ENCODE measurements at regions not wholly inside any gene's neighbourhood (a gene's known extent, or its start where the extent isn't known, plus 50 kb on each side); places are given as distances from the start of the nearest gene placed in this dataset.

GRCh38 chr5:157961896-157962590 is 103.1 kb upstream of the CLINT1 start:
- 57 to 66% methylated on average over 6 of the region's 6 CpGs for WGBS, 2 donors
- Histone ChIP-seq H3K27ac (no peak overlapping the region), H3K4me3 (no peak overlapping the region), H3K9me3 (no peaks in the 10 kb centered on the region), H3K4me1 (no peaks in the 10 kb centered on the region), H3K36me3 (ENCODE audit: low read depth, missing control alignments) (no peaks in the 10 kb centered on the region), H3K27me3 (no peaks in the 10 kb centered on the region)
- intact Hi-C loops (cut with DNase I; ENCODE audit: low total_unique reads): no loop called here
- DNase-seq: no peak
- TF ChIP-seq POLR2A (IDR thresholded peaks at IDR 0.05): no peak
- TF ChIP-seq CTCF (IDR thresholded peaks at IDR 0.05): no peak

- Histone ChIP-seq H3K27me3 (no peaks in the 10 kb centered on the region), H3K9me3 (no peaks in the 10 kb centered on the region), H3K4me3 (no peak overlapping the region), H3K36me3 (ENCODE audit: low read depth, missing control alignments) (no peaks in the 10 kb centered on the region), H3K27ac (no peak overlapping the region), H3K4me1 (no peaks in the 10 kb centered on the region)
- intact Hi-C loops (cut with DNase I; ENCODE audit: low total_unique reads): no loop called here
- WGBS, 2 donors: 76 to 84% methylated on average over 9 of the region's 9 CpGs
- no peak for DNase-seq
- no peak for TF ChIP-seq CTCF (IDR thresholded peaks at IDR 0.05)
- TF ChIP-seq POLR2A (IDR thresholded peaks at IDR 0.05): no peak
These were observed 102.2 kb upstream of the CLINT1 start for GRCh38 chr5:157961176-157961575.

GRCh38 chr5:157959370-157959769 is 100.4 kb upstream of the CLINT1 start:
- TF ChIP-seq CTCF (IDR thresholded peaks at IDR 0.05) (no peak), POLR2A (IDR thresholded peaks at IDR 0.05) (no peak)
- H3K27me3 ChIP-seq: no peaks in the 10 kb centered on the region
- DNase-seq: no peak
- H3K9me3 ChIP-seq: no peaks in the 10 kb centered on the region
- no peak overlapping the region for H3K27ac ChIP-seq
- intact Hi-C loops (cut with DNase I; ENCODE audit: low total_unique reads): no loop called here
- no peaks in the 10 kb centered on the region for H3K4me1 ChIP-seq
- H3K36me3 ChIP-seq (ENCODE audit: low read depth, missing control alignments): no peaks in the 10 kb centered on the region
- no peak overlapping the region for H3K4me3 ChIP-seq

- H3K4me3 ChIP-seq: no peak overlapping the region
These were observed 97.4 kb upstream of the CLINT1 start for GRCh38 chr5:157956271-157956885.

More at GRCh38 chr5:157956271-157956885, 97.4 kb upstream of the CLINT1 start:
- H3K4me1 ChIP-seq: no peaks in the 10 kb centered on the region
- no peaks in the 10 kb centered on the region for H3K36me3 ChIP-seq (ENCODE audit: low read depth, missing control alignments)
- TF ChIP-seq POLR2A (IDR thresholded peaks at IDR 0.05) (no peak), CTCF (IDR thresholded peaks at IDR 0.05) (no peak)
- H3K27me3 ChIP-seq: no peaks in the 10 kb centered on the region
- H3K9me3 ChIP-seq: no peaks in the 10 kb centered on the region
- intact Hi-C loops (cut with DNase I; ENCODE audit: low total_unique reads): no loop called here
- no peak for DNase-seq
- peak overlapping the region in 1 of 2 donors; percentile 59 for H3K27ac ChIP-seq
- 49 to 65% methylated on average over 3 of the region's 3 CpGs for WGBS, 2 donors
